GM12878 (cell line): ENCODE measurements at regions not wholly inside any gene's neighbourhood (a gene's known extent, or its start where the extent isn't known, plus 50 kb on each side); places are given as distances from the start of the nearest gene placed in this dataset.

Experiments used
- ATAC-seq: fragments of 200-7000 bp; cut with Tn5 transposase; 3 replicates; pipeline ENCODE4 v1.9.1; 2020; ENCODE audit warnings: mild to moderate bottlenecking, moderate library complexity
- BruUV-seq: library from RNA; stranded (reverse); fragments of 400-500 nt; replicated peaks from 2 replicates; lab custom pipeline; 2021; lab: Mats Ljungman, UMichigan
- CTCF ChIA-PET: fragments of 300-600 bp; sonication (Branson Sonifier 250); formaldehyde crosslinking; extraction: SDS; loops from one replicate; lab custom pipeline; 2021; ENCODE audit warnings: inconsistent platforms; lab: Yijun Ruan, JAX
- POLR2A ChIA-PET: fragments of 350-600 bp; formaldehyde crosslinking; extraction: SDS; loops from one replicate; lab custom pipeline; 2021; ENCODE audit warnings: inconsistent platforms; lab: Charles Lee
- RAD21 ChIA-PET: fragments of 300-600 bp; sonication (Branson Sonifier 250); formaldehyde crosslinking; loops from one replicate; lab custom pipeline; 2023; ENCODE audit warnings: antibody characterized with exemption; ENCODE audit not compliant: unreplicated experiment; lab: Charles Lee
- SMC1A ChIA-PET: fragments of 300-600 bp; sonication (Branson Sonifier 250); formaldehyde crosslinking; loops from one replicate; lab custom pipeline; 2023; ENCODE audit not compliant: unreplicated experiment, uncharacterized antibody; lab: Charles Lee
- DNase-seq: peaks from one replicate; pipeline ENCODE4 v3.0.0-alpha.2; 2011; ENCODE audit warnings: low read depth, low spot score
- FAIRE-seq: peaks from 3 replicates; lab custom pipeline; 2011; peaks lifted over from hg19 to GRCh38; lab: Jason Lieb, UNC
- H2AFZ ChIP-seq: 2 replicates; pipeline ENCODE4 v1.6.0; 2011; ENCODE audit warnings: low read depth, low read length, control low read depth; ENCODE audit not compliant: control insufficient read depth
- H3K27ac ChIP-seq: 2 replicates; pipeline ENCODE4 v1.5.1; 2011; ENCODE audit warnings: control low read depth; ENCODE audit not compliant: control insufficient read depth, insufficient read depth
- H3K27me3 ChIP-seq, 2 experiments: replicated peaks in 1 of 2; 2 replicates each; pipeline versions ENCODE4 v1.6.0 to v1.6.1; 2011; ENCODE audit warnings: low read length in 1 of 2; ENCODE audit not compliant: control insufficient read depth in 2 of 2, insufficient read depth in 2 of 2
- H3K36me3 ChIP-seq, 2 experiments: 2 replicates each; pipeline ENCODE4 v1.5.1; 2011; ENCODE audit warnings: low read length in 1 of 2; ENCODE audit not compliant: control insufficient read depth in 2 of 2, insufficient read depth in 2 of 2
- H3K4me1 ChIP-seq: 2 replicates; pipeline ENCODE4 v1.6.1; 2011; ENCODE audit warnings: mild to moderate bottlenecking, low read length, moderate library complexity, mixed read lengths; ENCODE audit not compliant: control insufficient read depth, insufficient read depth
- H3K4me2 ChIP-seq: 2 replicates; pipeline ENCODE4 v1.6.0; 2011; ENCODE audit warnings: control low read depth; ENCODE audit not compliant: control insufficient read depth, insufficient read depth
- H3K4me3 ChIP-seq: fragments of 200-600 bp; sonication (generic); 2 replicates; pipeline ENCODE4 v1.5.1; 2016
- H3K79me2 ChIP-seq: 2 replicates; pipeline ENCODE4 v1.6.0; 2011; ENCODE audit warnings: low read length; ENCODE audit not compliant: control insufficient read depth, insufficient read depth
- H3K9ac ChIP-seq: 2 replicates; pipeline ENCODE4 v1.8.0; 2011; ENCODE audit warnings: low read length, control low read depth, mixed read lengths; ENCODE audit not compliant: control insufficient read depth, insufficient read depth
- H3K9me3 ChIP-seq: replicated peaks from 3 replicates; pipeline ENCODE4 v1.5.1; 2011; ENCODE audit warnings: mild to moderate bottlenecking, low read length; ENCODE audit not compliant: control insufficient read depth, insufficient read depth
- H4K20me1 ChIP-seq: 2 replicates; pipeline ENCODE4 v1.6.0; 2011; ENCODE audit not compliant: control insufficient read depth, insufficient read depth
- ESRRA ChIP-seq: IDR thresholded peaks from 2 replicates; pipeline ENCODE4 v1.6.1; 2012; ENCODE audit warnings: mild to moderate bottlenecking, low read length, improper control_type of control experiment
- WGBS: methylation state at CpG from one replicate; pipeline ENCODE4 v1.1.6; 2016; ENCODE audit warnings: low lambda C conversion rate; ENCODE audit not compliant: insufficient replicate concordance, insufficient coverage; ENCODE audit errors: missing lambda C conversion rate; 5-methylcytosine and 5-hydroxymethylcytosine counted together
- in situ Hi-C: fragments of 300-500 bp; cut with MboI; formaldehyde crosslinking; loops from 9 replicates; pipeline ENCODE4 v1.14.3; 2018; ENCODE audit warnings: mixed read lengths
- intact Hi-C: fragments of 100-400 bp; cut with micrococcal nuclease; formaldehyde crosslinking; loops from one replicate; pipeline ENCODE4 v1.14.2; 2022; ENCODE audit not compliant: unreplicated experiment
- TF ChIP-seq, protein P1 (sequence below): fragments of 450-650 bp; IDR thresholded peaks from 2 replicates; pipeline ENCODE4 v1.6.1; 2017; ENCODE audit warnings: low read depth, mild to moderate bottlenecking, moderate library complexity
- TF ChIP-seq, protein P2 (sequence below): IDR thresholded peaks from 2 replicates; pipeline ENCODE4 v1.6.1; 2012; ENCODE audit warnings: low read depth, low read length, improper control_type of control experiment

DNA sequence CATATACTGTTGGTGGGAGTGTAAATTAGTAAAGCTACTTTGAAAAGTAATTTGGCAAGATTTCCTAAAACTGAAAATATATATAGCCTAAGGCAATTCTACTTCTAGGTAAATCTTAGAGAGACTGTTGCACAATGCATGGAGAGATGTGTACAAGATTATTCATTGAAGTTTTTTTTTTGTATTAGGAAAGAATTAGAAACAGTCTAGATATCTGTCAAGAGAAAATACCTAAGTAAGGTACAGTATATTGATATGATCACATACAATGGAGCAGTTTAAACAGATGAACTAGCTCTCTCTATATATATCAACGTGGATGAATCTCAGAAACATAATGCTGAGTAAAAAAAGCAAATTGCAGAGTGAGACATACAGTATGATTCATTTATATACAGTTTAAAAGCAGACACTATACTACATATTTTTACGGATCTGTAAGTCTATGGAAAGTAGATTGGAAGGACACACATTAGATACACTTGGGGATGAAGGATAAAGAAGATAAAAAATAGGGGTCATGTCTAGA, 59.3 kb upstream of the ACVR1 start:
- no peak for DNase-seq
- no peak overlapping the region for H2AFZ ChIP-seq
- no peak for ATAC-seq
- no peaks in the 10 kb centered on the region for H3K36me3 ChIP-seq
- H3K27ac ChIP-seq: no peak overlapping the region
- TF ChIP-seq, protein P1, sequence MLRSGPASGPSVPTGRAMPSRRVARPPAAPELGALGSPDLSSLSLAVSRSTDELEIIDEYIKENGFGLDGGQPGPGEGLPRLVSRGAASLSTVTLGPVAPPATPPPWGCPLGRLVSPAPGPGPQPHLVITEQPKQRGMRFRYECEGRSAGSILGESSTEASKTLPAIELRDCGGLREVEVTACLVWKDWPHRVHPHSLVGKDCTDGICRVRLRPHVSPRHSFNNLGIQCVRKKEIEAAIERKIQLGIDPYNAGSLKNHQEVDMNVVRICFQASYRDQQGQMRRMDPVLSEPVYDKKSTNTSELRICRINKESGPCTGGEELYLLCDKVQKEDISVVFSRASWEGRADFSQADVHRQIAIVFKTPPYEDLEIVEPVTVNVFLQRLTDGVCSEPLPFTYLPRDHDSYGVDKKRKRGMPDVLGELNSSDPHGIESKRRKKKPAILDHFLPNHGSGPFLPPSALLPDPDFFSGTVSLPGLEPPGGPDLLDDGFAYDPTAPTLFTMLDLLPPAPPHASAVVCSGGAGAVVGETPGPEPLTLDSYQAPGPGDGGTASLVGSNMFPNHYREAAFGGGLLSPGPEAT: no peak
- TF ChIP-seq, protein P2, sequence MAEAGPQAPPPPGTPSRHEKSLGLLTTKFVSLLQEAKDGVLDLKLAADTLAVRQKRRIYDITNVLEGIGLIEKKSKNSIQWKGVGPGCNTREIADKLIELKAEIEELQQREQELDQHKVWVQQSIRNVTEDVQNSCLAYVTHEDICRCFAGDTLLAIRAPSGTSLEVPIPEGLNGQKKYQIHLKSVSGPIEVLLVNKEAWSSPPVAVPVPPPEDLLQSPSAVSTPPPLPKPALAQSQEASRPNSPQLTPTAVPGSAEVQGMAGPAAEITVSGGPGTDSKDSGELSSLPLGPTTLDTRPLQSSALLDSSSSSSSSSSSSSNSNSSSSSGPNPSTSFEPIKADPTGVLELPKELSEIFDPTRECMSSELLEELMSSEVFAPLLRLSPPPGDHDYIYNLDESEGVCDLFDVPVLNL: no peak
- no peak for TF ChIP-seq ESRRA
- no peaks in the 10 kb centered on the region for H3K4me1 ChIP-seq
- SMC1A ChIA-PET: no interaction called here
- FAIRE-seq: no peak
- RAD21 ChIA-PET: no interaction called here
- BruUV-seq: no TSS peak
- no peaks in the 10 kb centered on the region for H3K9me3 ChIP-seq
- no peaks in the 10 kb centered on the region for H4K20me1 ChIP-seq
- no peak overlapping the region for H3K4me2 ChIP-seq
- 0% methylated on average over 2 of the region's 2 CpGs for WGBS
- H3K4me3 ChIP-seq: no peak overlapping the region
- in situ Hi-C loops (no loop called here), intact Hi-C loops (no loop called here)
- no peaks in the 10 kb centered on the region for H3K79me2 ChIP-seq
- H3K9ac ChIP-seq: no peak overlapping the region
- POLR2A ChIA-PET: interaction anchor here (0.6 kb wide), 1 partner anchor 8 kb away, joined by 3 read pairs; no protein-coding TSS in a partner anchor
- CTCF ChIA-PET: interaction anchor here (1.1 kb wide), 1 partner anchor 11 kb away, joined by 4 read pairs; no protein-coding TSS in a partner anchor
- H3K27me3 ChIP-seq: no peaks in the 10 kb centered on the region; a peak in 2 of 4 replicates
